Smooth muscle cell (in vitro differentiated cells): ENCODE measurements at regions not wholly inside any gene's neighbourhood (a gene's known extent, or its start where the extent isn't known, plus 50 kb on each side); places are given as distances from the start of the nearest gene placed in this dataset.
"Not testable (repeated sequence)": the region's sequence is repeated elsewhere in the genome, so short reads cannot be mapped to it uniquely, and the experiment has no call there.

ENCODE experiments used
- DNase-seq: peaks from one replicate; lab custom pipeline; 2025; ENCODE audit not compliant: unreplicated experiment; lab: John Stamatoyannopoulos, UW
- H2AFZ ChIP-seq: fragments of 200-600 bp; sonication (generic); 2 replicates; pipeline ENCODE4 v1.6.0; 2016; ENCODE audit warnings: antibody characterized with exemption, low read depth, mild to moderate bottlenecking
- H3F3A ChIP-seq: fragments of 200-600 bp; sonication (generic); 2 replicates; pipeline ENCODE4 v1.6.0; 2017; ENCODE audit warnings: antibody characterized with exemption, low read depth
- H3K27ac ChIP-seq: fragments of 200-600 bp; sonication (generic); 2 replicates; pipeline ENCODE4 v1.5.1; 2016; ENCODE audit warnings: low read depth, mild to moderate bottlenecking
- H3K27me3 ChIP-seq: fragments of 200-600 bp; sonication (generic); 2 replicates; pipeline ENCODE4 v1.6.1; 2016; ENCODE audit warnings: low read depth, mild to moderate bottlenecking
- H3K36me3 ChIP-seq: fragments of 200-600 bp; sonication (generic); 2 replicates; pipeline ENCODE4 v1.5.1; 2016; ENCODE audit warnings: low read depth
- H3K4me1 ChIP-seq: fragments of 200-600 bp; sonication (generic); 2 replicates; pipeline ENCODE4 v1.5.1; 2016; ENCODE audit warnings: low read depth
- H3K4me2 ChIP-seq: fragments of 200-600 bp; sonication (generic); 2 replicates; pipeline ENCODE4 v1.6.0; 2016; ENCODE audit warnings: mild to moderate bottlenecking
- H3K4me3 ChIP-seq: fragments of 200-600 bp; sonication (generic); 2 replicates; pipeline ENCODE4 v1.5.1; 2016; ENCODE audit warnings: mild to moderate bottlenecking
- H3K79me2 ChIP-seq: fragments of 200-600 bp; sonication (generic); 2 replicates; pipeline ENCODE4 v1.6.0; 2016; ENCODE audit warnings: low read depth, mild to moderate bottlenecking
- H3K9ac ChIP-seq: fragments of 200-600 bp; sonication (generic); 2 replicates; pipeline ENCODE4 v1.6.0; 2016; ENCODE audit warnings: low read depth
- H3K9me3 ChIP-seq: fragments of 200-600 bp; sonication (generic); replicated peaks from 2 replicates; pipeline ENCODE4 v1.5.1; 2016; ENCODE audit warnings: low read depth
- H4K20me1 ChIP-seq: fragments of 200-600 bp; sonication (generic); 2 replicates; pipeline ENCODE4 v1.6.0; 2016; ENCODE audit warnings: low read depth
- WGBS: methylation state at CpG from one replicate; pipeline ENCODE4 v1.1.7; 2016; ENCODE audit warnings: low lambda C conversion rate; 5-methylcytosine and 5-hydroxymethylcytosine counted together
- TF ChIP-seq, protein P1 (sequence below): fragments of 200-600 bp; sonication (generic); IDR thresholded peaks from 2 replicates; pipeline ENCODE4 v1.5.1; 2017; ENCODE audit warnings: borderline replicate concordance, mild to moderate bottlenecking, antibody characterized with exemption; ENCODE audit not compliant: insufficient read depth, poor library complexity, severe bottlenecking

DNA sequence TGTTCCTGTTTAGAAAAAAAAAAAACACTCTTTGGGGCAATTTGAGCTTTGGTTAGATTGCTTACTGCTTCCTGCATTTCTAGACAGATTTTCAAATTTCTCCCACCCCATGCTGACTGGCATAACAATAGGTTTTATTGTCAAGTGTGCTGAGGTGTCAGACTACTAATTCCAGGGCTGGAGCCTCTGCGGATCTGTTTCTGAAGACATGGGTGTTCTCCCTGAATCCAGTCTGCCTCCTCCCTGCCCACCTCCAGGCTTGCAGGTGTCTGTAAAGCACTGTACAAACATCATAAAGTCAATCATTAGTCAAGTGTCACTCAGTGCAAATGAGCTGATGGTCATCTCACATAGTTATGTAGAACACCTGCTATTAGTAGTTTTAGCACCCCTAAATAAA is 292.4 kb downstream of the GATA3 start:
- H3K4me2 ChIP-seq: no peak overlapping the region
- H3K4me3 ChIP-seq: no peak overlapping the region
- no peaks in the 10 kb centered on the region for H4K20me1 ChIP-seq
- no peak for DNase-seq
- no peaks in the 10 kb centered on the region for H3K9me3 ChIP-seq
- no peak overlapping the region for H2AFZ ChIP-seq
- WGBS: 19% methylated on average over 1 of the region's 1 CpG
- no peaks in the 10 kb centered on the region for H3K36me3 ChIP-seq
- peaks cover 8% of the 10 kb centered on the region for H3K4me1 ChIP-seq
- no peaks in the 10 kb centered on the region for H3K27me3 ChIP-seq
- no peak overlapping the region for H3K9ac ChIP-seq
- H3K79me2 ChIP-seq: no peaks in the 10 kb centered on the region
- H3F3A ChIP-seq: no peaks in the 10 kb centered on the region
- TF ChIP-seq, protein P1, sequence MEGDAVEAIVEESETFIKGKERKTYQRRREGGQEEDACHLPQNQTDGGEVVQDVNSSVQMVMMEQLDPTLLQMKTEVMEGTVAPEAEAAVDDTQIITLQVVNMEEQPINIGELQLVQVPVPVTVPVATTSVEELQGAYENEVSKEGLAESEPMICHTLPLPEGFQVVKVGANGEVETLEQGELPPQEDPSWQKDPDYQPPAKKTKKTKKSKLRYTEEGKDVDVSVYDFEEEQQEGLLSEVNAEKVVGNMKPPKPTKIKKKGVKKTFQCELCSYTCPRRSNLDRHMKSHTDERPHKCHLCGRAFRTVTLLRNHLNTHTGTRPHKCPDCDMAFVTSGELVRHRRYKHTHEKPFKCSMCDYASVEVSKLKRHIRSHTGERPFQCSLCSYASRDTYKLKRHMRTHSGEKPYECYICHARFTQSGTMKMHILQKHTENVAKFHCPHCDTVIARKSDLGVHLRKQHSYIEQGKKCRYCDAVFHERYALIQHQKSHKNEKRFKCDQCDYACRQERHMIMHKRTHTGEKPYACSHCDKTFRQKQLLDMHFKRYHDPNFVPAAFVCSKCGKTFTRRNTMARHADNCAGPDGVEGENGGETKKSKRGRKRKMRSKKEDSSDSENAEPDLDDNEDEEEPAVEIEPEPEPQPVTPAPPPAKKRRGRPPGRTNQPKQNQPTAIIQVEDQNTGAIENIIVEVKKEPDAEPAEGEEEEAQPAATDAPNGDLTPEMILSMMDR: no peak
- H3K27ac ChIP-seq: no peak overlapping the region

DNA sequence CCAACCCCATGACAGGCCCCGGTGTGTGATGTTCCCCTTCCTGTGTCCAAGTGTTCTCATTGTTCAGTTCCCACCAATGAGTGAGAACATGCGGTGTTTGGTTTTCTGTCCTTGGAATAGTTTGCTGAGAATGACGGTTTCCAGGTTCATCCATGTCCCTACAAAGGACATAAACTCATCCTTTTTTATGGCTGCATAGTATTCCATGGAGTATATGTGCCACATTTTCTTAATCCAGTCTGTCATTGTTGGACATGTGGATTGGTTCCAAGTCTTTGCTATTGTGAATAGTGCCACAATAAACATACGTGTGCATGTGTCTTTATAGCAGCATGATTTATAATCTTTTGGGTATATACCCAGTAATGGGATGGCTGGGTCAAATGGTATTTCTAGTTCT is 293.1 kb downstream of the GATA3 start:
- not testable (repeated sequence) for H3K27me3 ChIP-seq, H3K4me1 ChIP-seq, H3K9me3 ChIP-seq, H3K9ac ChIP-seq, H3K27ac ChIP-seq, H4K20me1 ChIP-seq, H3K4me2 ChIP-seq, H2AFZ ChIP-seq, H3K79me2 ChIP-seq, H3F3A ChIP-seq, H3K4me3 ChIP-seq, DNase-seq, H3K36me3 ChIP-seq
- WGBS: 97% methylated on average over 4 of the region's 4 CpGs

DNA sequence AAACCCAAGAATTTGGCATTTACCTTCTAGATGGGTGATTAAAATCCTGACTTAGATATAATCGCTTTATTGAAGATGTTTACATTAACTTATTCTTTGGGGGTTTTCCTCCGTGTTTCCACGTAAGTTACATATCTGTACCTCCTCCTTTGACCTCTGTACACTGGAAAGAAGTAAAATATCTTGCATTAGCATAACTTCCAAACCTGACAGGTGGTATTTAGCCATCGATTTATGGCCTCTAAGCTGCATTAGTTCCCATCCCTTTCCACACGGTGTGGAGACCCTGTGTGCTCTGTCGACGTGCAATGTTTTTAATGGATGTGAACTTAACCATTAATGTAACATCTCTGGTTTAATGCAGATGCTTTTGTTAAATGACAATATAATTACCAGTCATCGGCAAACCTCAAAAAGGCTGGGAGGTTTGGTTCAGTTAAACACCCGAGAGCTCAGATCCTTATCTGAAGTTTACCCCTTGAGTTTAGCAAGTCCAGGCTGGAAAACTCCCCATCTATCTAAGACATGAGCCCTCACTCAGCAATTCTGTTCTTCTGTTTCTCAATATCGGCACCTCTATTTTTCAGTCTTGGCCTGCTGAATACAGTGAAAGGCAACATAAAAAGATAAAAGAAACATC is 295.2 kb downstream of the GATA3 start:
- 51% methylated on average over 10 of the region's 10 CpGs for WGBS
- Histone ChIP-seq H3K9ac (no peak overlapping the region), H2AFZ (peak overlapping the region; percentile 86), H3K36me3 (no peaks in the 10 kb centered on the region), H3K9me3 (no peaks in the 10 kb centered on the region), H3K4me1 (peaks cover 8% of the 10 kb centered on the region), H3K79me2 (no peaks in the 10 kb centered on the region), H3K4me2 (peak overlapping the region; percentile 56), H3K27me3 (no peaks in the 10 kb centered on the region), H3K4me3 (no peak overlapping the region), H3F3A (no peaks in the 10 kb centered on the region), H3K27ac (peak overlapping the region; percentile 47), H4K20me1 (no peaks in the 10 kb centered on the region)
- no peak for DNase-seq
- TF ChIP-seq, protein P1: no peak

DNA sequence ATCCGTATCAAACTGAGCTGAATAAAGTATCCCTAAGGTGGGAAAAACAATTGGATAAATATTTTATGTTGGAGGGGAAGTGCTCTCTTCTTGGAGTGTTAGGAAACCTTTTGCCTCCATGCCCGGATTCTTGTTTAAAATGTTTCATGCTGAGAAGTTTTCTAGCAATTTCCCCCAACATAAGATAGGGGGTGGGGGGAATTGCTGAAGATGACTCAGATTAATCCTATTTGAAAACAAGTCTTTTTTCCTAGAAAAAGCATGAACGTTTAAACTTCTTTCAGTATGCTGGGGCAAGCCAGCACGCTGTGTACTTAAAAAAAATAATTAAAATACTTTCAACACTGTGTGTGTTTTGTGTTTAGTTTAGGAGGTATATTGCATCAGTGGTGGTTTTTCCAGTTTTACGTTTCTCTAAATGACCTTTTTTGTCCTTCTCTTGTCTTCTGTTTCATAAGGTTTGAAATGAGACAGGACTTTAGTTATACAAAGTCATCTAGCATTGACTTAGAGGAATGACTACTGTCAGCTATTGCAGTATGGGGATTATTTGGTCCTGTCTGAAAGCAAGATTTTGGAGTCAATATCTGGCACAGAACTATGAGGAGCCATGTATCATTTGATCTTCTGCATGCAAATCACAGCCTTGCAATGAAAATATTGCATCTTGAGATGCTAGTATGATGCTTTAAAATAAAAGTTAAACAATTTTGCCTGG is 295.9 kb downstream of the GATA3 start:
- Histone ChIP-seq H3K27ac (peak overlapping the region; percentile 47), H3K9me3 (no peaks in the 10 kb centered on the region), H2AFZ (peak overlapping the region; percentile 86), H3K9ac (no peak overlapping the region), H4K20me1 (no peaks in the 10 kb centered on the region), H3K4me1 (peaks cover 8% of the 10 kb centered on the region), H3F3A (no peaks in the 10 kb centered on the region), H3K36me3 (no peaks in the 10 kb centered on the region), H3K79me2 (no peaks in the 10 kb centered on the region), H3K4me2 (peak overlapping the region; percentile 56), H3K27me3 (no peaks in the 10 kb centered on the region), H3K4me3 (peak overlapping the region; percentile 2)
- DNase-seq: no peak
- WGBS: 20% methylated on average over 5 of the region's 5 CpGs
- TF ChIP-seq, protein P1: no peak
